OCI-LY3 (cell line): ENCODE measurements at regions not wholly inside any gene's neighbourhood (a gene's known extent, or its start where the extent isn't known, plus 50 kb on each side); places are given as distances from the start of the nearest gene placed in this dataset.

ENCODE experiments used
- CTCF ChIP-seq: fragments of 200-600, 300-600 bp; sonication (generic); IDR thresholded peaks from 2 replicates; pipeline ENCODE4 v1.5.1; 2014; ENCODE audit warnings: antibody characterized with exemption, low read length, low read depth
- EZH2phosphoT487 ChIP-seq: fragments of 200-600 bp; shearing (Covaris generic); IDR thresholded peaks from 2 replicates; pipeline ENCODE4 v1.6.1; 2018; ENCODE audit warnings: antibody characterized with exemption, mixed run types, low read depth

GRCh38 chr2:16102358-16102975 lies 162.1 kb downstream of the MYCN start:
- no peak for TF ChIP-seq CTCF
- no peak for TF ChIP-seq EZH2phosphoT487
